ENCODE measurements at regions not wholly inside any gene's neighbourhood (a gene's known extent, or its start where the extent isn't known, plus 50 kb on each side); places are given as distances from the start of the nearest gene placed in this dataset.

DNA sequence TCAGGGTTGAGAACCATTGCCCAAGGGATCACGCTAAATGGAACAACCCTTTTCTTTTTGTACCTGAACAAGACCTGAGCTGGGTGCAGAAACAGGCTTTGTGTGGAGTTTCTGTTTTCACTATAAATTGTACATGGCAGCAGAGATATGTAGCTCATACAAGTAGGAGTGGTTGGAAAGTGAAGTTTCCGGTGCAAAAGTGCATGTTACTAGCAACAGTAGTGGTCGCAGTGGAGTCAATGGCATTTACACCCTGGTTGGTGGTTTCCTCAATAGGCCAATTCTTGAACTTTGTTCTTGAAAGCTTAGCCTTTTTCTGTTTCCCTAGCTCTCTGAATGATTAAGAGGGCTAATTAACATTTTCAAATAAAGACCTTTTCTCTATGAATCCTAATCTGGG lies 170.7 kb downstream of the NEBL start:
- ChIA-PET POLR2A (no interaction called here), CTCF (ENCODE audit: low intra/inter-chr PET ratio, low total read pairs) (no interaction called here)
- intact Hi-C loops (cut with micrococcal nuclease; ENCODE audit: unreplicated experiment) = no loop called here
- Histone ChIP-seq H3K4me1 (ENCODE audit: insufficient read depth, low read length) (no peaks in the 10 kb centered on the region), H4K20me1 (ENCODE audit: insufficient read depth, low read length) (no peaks in the 10 kb centered on the region), H3K27ac (ENCODE audit: extremely low read length, insufficient read depth, low read length) (no peak overlapping the region), H2AFZ (ENCODE audit: low read length) (no peak overlapping the region), H3K27me3 (ENCODE audit: control insufficient read depth in 1 of 2, insufficient read depth in 2 of 2, low read length in 2 of 2) (no peaks in the 10 kb centered on the region), H3K4me2 (ENCODE audit: low read depth, low read length) (no peak overlapping the region), H3K36me3 (replicated peaks in 1 of 2; ENCODE audit: control insufficient read depth in 1 of 2, insufficient read depth in 2 of 2, low read length in 2 of 2) (no peaks in the 10 kb centered on the region), H3K79me2 (ENCODE audit: insufficient read depth, low read length) (no peaks in the 10 kb centered on the region), H3K9me3 (ENCODE audit: low read length) (peaks cover 14% of the 10 kb centered on the region; the same call in 1 of the 2 replicates), H3K9ac (ENCODE audit: insufficient read depth, low read depth, low read length) (no peak overlapping the region), H3K4me3 (replicated peaks in 1 of 3; ENCODE audit: insufficient read depth in 1 of 3, low read depth in 2 of 3, low read length in 3 of 3) (no peak overlapping the region)
- DNase-seq (ENCODE audit: low spot score) (no peak), ATAC-seq (no peak), FAIRE-seq (no peak)
- TF ChIP-seq NCOA1 (CRISPR knock-in tag; IDR thresholded peaks at IDR 0.05) = no peak
- TF ChIP-seq, protein P1, sequence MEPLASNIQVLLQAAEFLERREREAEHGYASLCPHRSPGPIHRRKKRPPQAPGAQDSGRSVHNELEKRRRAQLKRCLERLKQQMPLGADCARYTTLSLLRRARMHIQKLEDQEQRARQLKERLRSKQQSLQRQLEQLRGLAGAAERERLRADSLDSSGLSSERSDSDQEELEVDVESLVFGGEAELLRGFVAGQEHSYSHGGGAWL (CRISPR knock-in tag; IDR thresholded peaks at IDR 0.05) = no peak
- TF ChIP-seq, protein P2, sequence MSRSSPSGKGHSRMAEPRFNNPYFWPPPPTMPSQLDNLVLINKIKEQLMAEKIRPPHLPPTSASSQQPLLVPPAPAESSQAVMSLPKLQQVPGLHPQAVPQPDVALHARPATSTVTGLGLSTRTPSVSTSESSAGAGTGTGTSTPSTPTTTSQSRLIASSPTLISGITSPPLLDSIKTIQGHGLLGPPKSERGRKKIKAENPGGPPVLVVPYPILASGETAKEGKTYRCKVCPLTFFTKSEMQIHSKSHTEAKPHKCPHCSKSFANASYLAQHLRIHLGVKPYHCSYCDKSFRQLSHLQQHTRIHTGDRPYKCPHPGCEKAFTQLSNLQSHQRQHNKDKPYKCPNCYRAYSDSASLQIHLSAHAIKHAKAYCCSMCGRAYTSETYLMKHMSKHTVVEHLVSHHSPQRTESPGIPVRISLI (CRISPR knock-in tag; IDR thresholded peaks at IDR 0.05; ENCODE audit: borderline replicate concordance) = no peak
- TF ChIP-seq KDM3A (CRISPR knock-in tag; IDR thresholded peaks at IDR 0.05; ENCODE audit: low read depth) = no peak
- TF ChIP-seq, protein P3, sequence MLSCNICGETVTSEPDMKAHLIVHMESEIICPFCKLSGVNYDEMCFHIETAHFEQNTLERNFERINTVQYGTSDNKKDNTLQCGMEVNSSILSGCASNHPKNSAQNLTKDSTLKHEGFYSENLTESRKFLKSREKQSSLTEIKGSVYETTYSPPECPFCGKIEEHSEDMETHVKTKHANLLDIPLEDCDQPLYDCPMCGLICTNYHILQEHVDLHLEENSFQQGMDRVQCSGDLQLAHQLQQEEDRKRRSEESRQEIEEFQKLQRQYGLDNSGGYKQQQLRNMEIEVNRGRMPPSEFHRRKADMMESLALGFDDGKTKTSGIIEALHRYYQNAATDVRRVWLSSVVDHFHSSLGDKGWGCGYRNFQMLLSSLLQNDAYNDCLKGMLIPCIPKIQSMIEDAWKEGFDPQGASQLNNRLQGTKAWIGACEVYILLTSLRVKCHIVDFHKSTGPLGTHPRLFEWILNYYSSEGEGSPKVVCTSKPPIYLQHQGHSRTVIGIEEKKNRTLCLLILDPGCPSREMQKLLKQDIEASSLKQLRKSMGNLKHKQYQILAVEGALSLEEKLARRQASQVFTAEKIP (CRISPR knock-in tag; IDR thresholded peaks at IDR 0.05; ENCODE audit: borderline replicate concordance) = no peak
- TF ChIP-seq NFIB (CRISPR knock-in tag; IDR thresholded peaks at IDR 0.05; ENCODE audit: borderline replicate concordance) = no peak
- TF ChIP-seq ZNF337 (CRISPR knock-in tag; IDR thresholded peaks at IDR 0.05; ENCODE audit: borderline replicate concordance, low read depth) = no peak
- TF ChIP-seq ISX (CRISPR knock-in tag; conservative IDR thresholded peaks at IDR 0.05) = no peak
- TF ChIP-seq, protein P4, sequence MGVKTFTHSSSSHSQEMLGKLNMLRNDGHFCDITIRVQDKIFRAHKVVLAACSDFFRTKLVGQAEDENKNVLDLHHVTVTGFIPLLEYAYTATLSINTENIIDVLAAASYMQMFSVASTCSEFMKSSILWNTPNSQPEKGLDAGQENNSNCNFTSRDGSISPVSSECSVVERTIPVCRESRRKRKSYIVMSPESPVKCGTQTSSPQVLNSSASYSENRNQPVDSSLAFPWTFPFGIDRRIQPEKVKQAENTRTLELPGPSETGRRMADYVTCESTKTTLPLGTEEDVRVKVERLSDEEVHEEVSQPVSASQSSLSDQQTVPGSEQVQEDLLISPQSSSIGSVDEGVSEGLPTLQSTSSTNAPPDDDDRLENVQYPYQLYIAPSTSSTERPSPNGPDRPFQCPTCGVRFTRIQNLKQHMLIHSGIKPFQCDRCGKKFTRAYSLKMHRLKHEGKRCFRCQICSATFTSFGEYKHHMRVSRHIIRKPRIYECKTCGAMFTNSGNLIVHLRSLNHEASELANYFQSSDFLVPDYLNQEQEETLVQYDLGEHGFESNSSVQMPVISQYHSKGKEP (CRISPR knock-in tag; IDR thresholded peaks at IDR 0.05) = no peak
- TF ChIP-seq KLF11 (CRISPR knock-in tag; IDR thresholded peaks at IDR 0.05) = no peak
- TF ChIP-seq TGIF2 (CRISPR knock-in tag; IDR thresholded peaks at IDR 0.05) = no peak
- in situ Hi-C loops (cut with HindIII; ENCODE audit: extremely low pct_ligation_motif_present, low pct_unique_long_range_greater_than_20kb) = no loop called here
- BruUV-seq (replicated peaks) = no TSS peak
- WGBS (ENCODE audit: low lambda C conversion rate) = 19% methylated on average over 3 of the region's 3 CpGs

Measured in HepG2 (cell line).